BLaER1 treated with 17β-estradiol and CSF1 and Interleukin-3, amounts not matched to agents 10 nM and 100 nM (cell line): ENCODE measurements at regions not wholly inside any gene's neighbourhood (a gene's known extent, or its start where the extent isn't known, plus 50 kb on each side); places are given as distances from the start of the nearest gene placed in this dataset.

ENCODE experiments used
- H3K27ac ChIP-seq, 11 experiments: shearing (Covaris generic); formaldehyde crosslinking; 2 replicates each; pipeline ENCODE4 v1.8.1; 2022
- H3K27me3 ChIP-seq, 11 experiments: shearing (Covaris generic); formaldehyde crosslinking; 2 replicates each; pipeline ENCODE4 v1.8.1; 2022
- H3K36me3 ChIP-seq, 11 experiments: shearing (Covaris generic); formaldehyde crosslinking; 2 replicates each; pipeline ENCODE4 v1.8.1; 2022
- H3K4me1 ChIP-seq, 10 experiments: shearing (Covaris generic); formaldehyde crosslinking; 2 replicates each; pipeline ENCODE4 v1.8.1; 2022
- H3K4me2 ChIP-seq, 11 experiments: shearing (Covaris generic); formaldehyde crosslinking; 2 replicates each; pipeline ENCODE4 v1.8.1; 2022
- H3K4me3 ChIP-seq, 10 experiments: shearing (Covaris generic); formaldehyde crosslinking; 2 replicates each; pipeline ENCODE4 v1.8.1; 2022
- H3K9ac ChIP-seq, 11 experiments: shearing (Covaris generic); formaldehyde crosslinking; 2 replicates each; pipeline ENCODE4 v1.8.1; 2022
- H3K9me3 ChIP-seq, 11 experiments: shearing (Covaris generic); formaldehyde crosslinking; replicated peaks in 1 of 11; 2 replicates each; pipeline ENCODE4 v1.8.1; 2022
- H4K20me1 ChIP-seq, 11 experiments: shearing (Covaris generic); formaldehyde crosslinking; 2 replicates each; pipeline ENCODE4 v1.8.1; 2022
- Cebpa-rat ChIP-seq, 11 experiments: shearing (Covaris generic); IDR thresholded peaks; 2 replicates each; pipeline ENCODE4 v1.8.1; 2022

GRCh38 chr7:115642194-115642593 is 388.4 kb downstream of the TFEC start:
- Histone ChIP-seq H3K36me3 (no peaks in the 10 kb centered on the region), H3K4me2 (no peak overlapping the region), H3K4me1 (no peaks in the 10 kb centered on the region), H3K9ac (no peak overlapping the region), H3K4me3 (no peak overlapping the region), H4K20me1 (no peaks in the 10 kb centered on the region), H3K9me3 (peaks cover 0 to 7% (median 5%) of the 10 kb centered on the region in 11 experiments; a peak in 4 of 22 replicates), H3K27me3 (no peaks in the 10 kb centered on the region), H3K27ac (no peak overlapping the region)
- no peak for TF ChIP-seq Cebpa-rat (IDR thresholded peaks at IDR 0.05)

- Histone ChIP-seq H3K9me3 (peaks cover 0 to 7% (median 5%) of the 10 kb centered on the region in 11 experiments; a peak in 4 of 22 replicates), H3K27ac (no peak overlapping the region), H4K20me1 (no peaks in the 10 kb centered on the region), H3K4me2 (no peak overlapping the region), H3K4me1 (no peaks in the 10 kb centered on the region), H3K36me3 (no peaks in the 10 kb centered on the region), H3K4me3 (no peak overlapping the region), H3K9ac (no peak overlapping the region), H3K27me3 (no peaks in the 10 kb centered on the region)
- no peak for TF ChIP-seq Cebpa-rat (IDR thresholded peaks at IDR 0.05)
Measured at GRCh38 chr7:115638853-115639252, 391.7 kb downstream of the TFEC start.

DNA sequence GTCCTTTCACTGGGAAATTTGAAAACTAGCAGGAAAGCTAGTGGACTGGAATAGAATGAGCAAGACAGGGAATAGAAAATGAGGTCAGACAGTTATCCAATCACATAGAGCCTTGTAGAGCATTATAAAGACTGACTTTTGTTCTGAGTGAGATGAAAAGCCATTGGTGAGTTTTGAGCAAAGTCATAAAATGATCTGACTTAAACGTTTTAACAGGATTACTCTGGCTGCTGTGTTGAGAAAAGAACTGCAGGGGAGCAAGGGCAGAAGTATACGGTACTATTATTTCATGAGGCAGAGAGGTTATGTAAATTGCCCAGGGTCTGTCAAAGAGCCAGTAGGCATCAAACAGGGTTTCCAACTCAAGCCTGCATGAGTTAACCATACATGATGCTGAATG is 393.4 kb downstream of the TFEC start:
- Histone ChIP-seq H3K27me3 (no peaks in the 10 kb centered on the region), H3K36me3 (no peaks in the 10 kb centered on the region), H3K9me3 (peaks cover 0 to 7% (median 5%) of the 10 kb centered on the region in 11 experiments; a peak in 4 of 22 replicates), H3K4me2 (no peak overlapping the region), H3K4me1 (no peaks in the 10 kb centered on the region), H4K20me1 (no peaks in the 10 kb centered on the region), H3K27ac (no peak overlapping the region), H3K4me3 (no peak overlapping the region), H3K9ac (no peak overlapping the region)
- TF ChIP-seq Cebpa-rat (IDR thresholded peaks at IDR 0.05): no peak

DNA sequence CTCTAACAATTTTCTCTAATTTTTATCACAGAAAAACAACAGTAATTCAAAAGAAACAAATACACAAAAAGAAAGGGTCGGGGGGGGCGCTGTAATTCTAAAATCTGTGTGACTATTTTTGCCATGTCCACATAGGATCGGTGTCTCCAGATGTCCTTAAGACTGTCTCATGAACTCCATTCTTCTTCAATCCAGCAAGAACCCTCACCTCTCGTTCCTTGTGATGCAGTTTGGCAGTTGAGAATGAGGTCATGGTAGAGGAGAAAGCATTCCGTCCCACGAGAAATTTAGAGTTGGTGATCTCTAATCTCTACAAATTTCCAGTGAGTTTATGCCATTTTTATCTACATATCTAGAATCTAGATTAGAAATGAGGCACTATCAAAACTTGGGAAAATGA is 394.7 kb downstream of the TFEC start:
- no peaks in the 10 kb centered on the region for H3K27me3 ChIP-seq
- no peaks in the 10 kb centered on the region for H3K36me3 ChIP-seq
- no peak for TF ChIP-seq Cebpa-rat (IDR thresholded peaks at IDR 0.05)
- no peak overlapping the region for H3K27ac ChIP-seq
- no peaks in the 10 kb centered on the region for H3K4me1 ChIP-seq
- H4K20me1 ChIP-seq: no peaks in the 10 kb centered on the region
- H3K4me3 ChIP-seq: no peak overlapping the region
- no peak overlapping the region for H3K4me2 ChIP-seq
- no peaks in the 10 kb centered on the region for H3K9me3 ChIP-seq
- H3K9ac ChIP-seq: no peak overlapping the region

DNA sequence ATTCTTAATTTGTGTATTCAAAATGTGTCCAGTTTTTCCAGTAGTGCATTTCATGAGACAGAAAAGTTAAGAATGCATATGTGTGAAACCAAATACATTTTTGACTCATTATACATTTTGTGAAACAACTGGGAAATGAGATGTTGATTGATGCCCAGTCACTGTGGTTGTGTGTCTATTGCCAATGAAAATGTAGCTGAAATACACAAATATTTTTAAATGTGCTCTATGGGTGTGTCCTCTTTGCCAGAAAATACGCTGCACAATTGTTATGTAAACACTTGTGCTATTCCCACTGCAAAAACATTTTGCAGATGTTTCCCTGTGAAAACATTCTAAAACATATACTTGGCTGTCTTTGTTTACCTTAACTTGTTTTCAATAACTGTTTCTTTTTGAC is 395.2 kb downstream of the TFEC start:
- Histone ChIP-seq H3K36me3 (no peaks in the 10 kb centered on the region), H3K4me2 (no peak overlapping the region), H4K20me1 (no peaks in the 10 kb centered on the region), H3K4me1 (no peaks in the 10 kb centered on the region), H3K27ac (no peak overlapping the region), H3K4me3 (no peak overlapping the region), H3K9me3 (no peaks in the 10 kb centered on the region), H3K27me3 (no peaks in the 10 kb centered on the region), H3K9ac (no peak overlapping the region)
- TF ChIP-seq Cebpa-rat (IDR thresholded peaks at IDR 0.05): no peak

DNA sequence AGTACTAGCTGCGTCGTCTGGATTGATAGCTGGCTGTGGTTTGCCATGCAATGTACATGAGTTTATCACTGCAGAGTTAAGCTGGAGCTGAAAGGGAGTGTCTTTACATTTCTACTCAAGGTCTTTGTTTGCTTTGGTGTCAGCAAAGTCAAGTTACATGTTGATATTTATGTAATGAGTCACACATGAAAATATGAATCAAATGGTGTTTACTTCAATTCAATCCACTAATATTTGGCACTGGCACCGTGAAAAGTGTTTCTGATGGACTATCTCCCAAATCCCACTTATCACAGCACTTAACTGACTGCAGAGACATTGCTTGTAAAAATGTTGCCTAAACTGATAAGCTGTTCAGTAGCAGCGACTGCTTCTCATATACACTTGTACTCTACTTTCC is 395.9 kb downstream of the TFEC start:
- Histone ChIP-seq H3K4me2 (no peak overlapping the region), H3K27ac (no peak overlapping the region), H3K9ac (no peak overlapping the region), H3K4me1 (no peaks in the 10 kb centered on the region), H3K9me3 (no peaks in the 10 kb centered on the region), H3K27me3 (no peaks in the 10 kb centered on the region), H4K20me1 (no peaks in the 10 kb centered on the region), H3K4me3 (no peak overlapping the region), H3K36me3 (no peaks in the 10 kb centered on the region)
- no peak for TF ChIP-seq Cebpa-rat (IDR thresholded peaks at IDR 0.05)

DNA sequence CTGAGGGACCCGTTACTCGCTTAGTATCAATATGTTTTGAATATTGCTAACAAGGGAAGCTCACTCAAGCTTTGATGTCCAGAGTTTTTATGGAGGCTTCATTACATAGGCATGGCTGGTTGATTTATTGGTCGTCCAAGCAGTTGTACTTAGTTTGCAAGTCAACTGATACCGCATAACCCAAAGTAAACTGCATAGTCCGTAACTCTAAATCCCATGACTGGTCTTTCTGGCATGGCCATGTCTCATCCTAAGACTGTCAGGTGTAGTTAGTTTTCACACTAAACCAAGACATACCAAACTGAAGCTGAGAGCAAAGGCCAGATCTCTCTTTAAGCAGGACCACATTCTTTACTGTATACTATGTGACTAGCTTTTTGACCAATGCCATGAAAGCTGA is 397.9 kb downstream of the TFEC start:
- H3K27me3 ChIP-seq: no peaks in the 10 kb centered on the region
- no peak overlapping the region for H3K27ac ChIP-seq
- no peak overlapping the region for H3K4me2 ChIP-seq
- H3K4me3 ChIP-seq: no peak overlapping the region
- H3K9me3 ChIP-seq: no peaks in the 10 kb centered on the region
- no peak for TF ChIP-seq Cebpa-rat (IDR thresholded peaks at IDR 0.05)
- no peak overlapping the region for H3K9ac ChIP-seq
- no peaks in the 10 kb centered on the region for H3K36me3 ChIP-seq
- no peaks in the 10 kb centered on the region for H3K4me1 ChIP-seq
- H4K20me1 ChIP-seq: no peaks in the 10 kb centered on the region

- Histone ChIP-seq H3K4me3 (no peak overlapping the region), H3K4me2 (no peak overlapping the region), H3K4me1 (no peaks in the 10 kb centered on the region), H4K20me1 (no peaks in the 10 kb centered on the region), H3K27ac (no peak overlapping the region), H3K27me3 (no peaks in the 10 kb centered on the region), H3K9ac (no peak overlapping the region), H3K9me3 (no peaks in the 10 kb centered on the region), H3K36me3 (no peaks in the 10 kb centered on the region)
- TF ChIP-seq Cebpa-rat (IDR thresholded peaks at IDR 0.05): no peak
Measured at GRCh38 chr7:115631782-115632181, 398.8 kb downstream of the TFEC start.

DNA sequence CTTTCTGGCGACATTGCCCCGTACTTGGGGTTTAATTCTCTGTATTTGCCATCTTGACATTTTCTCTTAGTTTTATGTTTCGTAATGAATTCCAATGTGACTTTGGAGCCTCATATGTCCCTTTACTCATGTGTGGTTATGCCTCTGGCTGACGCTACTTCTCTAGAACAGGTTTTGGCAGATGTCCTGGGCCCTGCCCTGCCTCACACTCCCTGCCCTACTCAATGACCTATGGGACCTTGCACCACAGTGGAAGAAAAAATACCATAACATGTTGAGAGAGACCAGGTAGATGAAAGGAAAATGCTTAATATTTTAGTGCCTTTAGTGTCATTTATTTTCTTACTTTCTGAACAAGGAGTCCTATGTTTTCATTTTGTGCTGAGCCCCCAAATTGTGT is 400.5 kb downstream of the TFEC start:
- TF ChIP-seq Cebpa-rat (IDR thresholded peaks at IDR 0.05): no peak
- H4K20me1 ChIP-seq: no peaks in the 10 kb centered on the region
- no peaks in the 10 kb centered on the region for H3K9me3 ChIP-seq

DNA sequence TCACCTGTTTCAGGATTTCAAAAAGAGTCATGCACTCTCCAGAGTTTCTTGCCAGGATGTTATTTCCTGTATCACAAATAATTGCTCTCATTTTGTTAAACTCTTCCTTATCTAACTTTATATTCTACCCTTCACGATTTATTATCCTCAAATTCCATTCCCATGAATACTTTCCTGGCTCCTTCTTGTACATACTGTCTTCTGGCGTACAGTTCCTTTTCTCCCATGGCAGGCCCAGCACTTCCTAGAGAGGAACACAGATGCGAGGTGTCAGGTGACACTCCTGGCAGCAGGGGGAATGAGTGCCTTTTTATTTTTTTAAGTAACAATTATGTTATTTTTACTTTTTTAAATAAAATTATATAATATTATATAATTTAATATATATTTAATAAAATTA is 411.9 kb downstream of the TFEC start:
- Histone ChIP-seq H3K9me3 (no peaks in the 10 kb centered on the region), H4K20me1 (no peaks in the 10 kb centered on the region), H3K27ac (no peak overlapping the region), H3K4me3 (no peak overlapping the region), H3K27me3 (no peaks in the 10 kb centered on the region), H3K4me1 (no peaks in the 10 kb centered on the region), H3K4me2 (no peak overlapping the region), H3K36me3 (no peaks in the 10 kb centered on the region), H3K9ac (no peak overlapping the region)
- no peak for TF ChIP-seq Cebpa-rat (IDR thresholded peaks at IDR 0.05)

More for the DNA sequence above, 400.5 kb downstream of the TFEC start:
- H3K4me2 ChIP-seq: no peak overlapping the region
- no peaks in the 10 kb centered on the region for H3K36me3 ChIP-seq
- H3K4me3 ChIP-seq: no peak overlapping the region
- no peak overlapping the region for H3K9ac ChIP-seq
- no peaks in the 10 kb centered on the region for H3K27me3 ChIP-seq
- H3K4me1 ChIP-seq: no peaks in the 10 kb centered on the region
- no peak overlapping the region for H3K27ac ChIP-seq

GRCh38 chr7:115613836-115614235 is 416.7 kb downstream of the TFEC start:
- Histone ChIP-seq H4K20me1 (no peaks in the 10 kb centered on the region), H3K4me3 (no peak overlapping the region), H3K9me3 (no peaks in the 10 kb centered on the region), H3K4me1 (no peaks in the 10 kb centered on the region), H3K36me3 (no peaks in the 10 kb centered on the region), H3K9ac (no peak overlapping the region), H3K27me3 (no peaks in the 10 kb centered on the region), H3K27ac (no peak overlapping the region), H3K4me2 (no peak overlapping the region)
- no peak for TF ChIP-seq Cebpa-rat (IDR thresholded peaks at IDR 0.05)
